ENCODE measurements at regions not wholly inside any gene's neighbourhood (a gene's known extent, or its start where the extent isn't known, plus 50 kb on each side); places are given as distances from the start of the nearest gene placed in this dataset.

DNA sequence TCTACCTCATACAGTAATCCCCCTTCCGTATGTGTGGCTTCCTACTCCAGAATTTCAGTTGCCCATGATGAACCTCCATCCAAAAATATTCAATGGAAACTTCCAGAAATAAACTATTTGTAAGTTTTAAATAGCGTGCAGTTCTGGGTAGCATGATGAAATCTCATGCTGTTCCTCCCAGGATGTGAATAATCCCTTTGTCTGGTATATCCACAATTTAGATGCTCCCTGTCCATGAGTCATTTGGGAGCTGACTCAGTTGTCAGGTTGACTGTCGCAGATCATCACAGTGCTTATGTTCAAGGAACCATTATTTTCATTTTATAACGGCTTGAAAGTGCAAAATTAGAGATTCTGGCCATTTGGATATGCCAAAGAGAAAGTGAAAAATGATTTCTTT is 290.1 kb upstream of the CDH9 start:
- H3K27ac Mint-ChIP-seq (ENCODE audit: low read depth), result no peak overlapping the region
- no peaks in the 10 kb centered on the region for H3K27me3 Mint-ChIP-seq
- H3K9me3 Mint-ChIP-seq, result peaks cover 18% of the 10 kb centered on the region
- no peaks in the 10 kb centered on the region for H3K4me1 Mint-ChIP-seq
- no peak for DNase-seq (ENCODE audit: low spot score in 2 of 2)
- peaks cover 2% of the 10 kb centered on the region for H3K36me3 Mint-ChIP-seq (ENCODE audit: insufficient read depth)
- no peak for ATAC-seq (replicated peaks; ENCODE audit: extremely low read depth, poor library complexity, severe bottlenecking)
- H3K4me3 Mint-ChIP-seq, result no peak overlapping the region

DNA sequence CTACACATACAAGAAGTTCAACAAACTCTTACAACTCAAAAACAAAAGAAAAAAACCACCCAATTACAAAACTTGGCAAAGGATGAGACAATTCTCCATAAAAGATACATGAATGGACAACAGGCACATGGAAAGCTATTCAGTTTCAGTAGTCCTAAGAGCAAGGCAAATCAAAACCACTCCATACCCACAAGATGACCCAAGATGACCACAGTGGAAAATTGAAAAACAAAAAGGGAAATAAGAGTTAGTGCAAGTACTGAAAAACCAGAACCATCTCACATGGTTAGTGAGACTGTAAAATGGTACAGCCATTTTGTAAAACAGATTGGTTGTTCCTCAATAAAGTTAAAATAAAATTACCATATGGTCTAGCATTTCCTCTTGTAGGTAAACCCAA is 287.1 kb upstream of the CDH9 start:
- no peak overlapping the region for H3K4me3 Mint-ChIP-seq
- ATAC-seq (replicated peaks; ENCODE audit: extremely low read depth, poor library complexity, severe bottlenecking) (no peak), DNase-seq (ENCODE audit: low spot score in 2 of 2) (no peak)
- H3K27ac Mint-ChIP-seq (ENCODE audit: low read depth), result no peak overlapping the region
- peaks cover 21% of the 10 kb centered on the region for H3K9me3 Mint-ChIP-seq
- no peaks in the 10 kb centered on the region for H3K27me3 Mint-ChIP-seq
- no peaks in the 10 kb centered on the region for H3K4me1 Mint-ChIP-seq
- peaks cover 2% of the 10 kb centered on the region for H3K36me3 Mint-ChIP-seq (ENCODE audit: insufficient read depth)

DNA sequence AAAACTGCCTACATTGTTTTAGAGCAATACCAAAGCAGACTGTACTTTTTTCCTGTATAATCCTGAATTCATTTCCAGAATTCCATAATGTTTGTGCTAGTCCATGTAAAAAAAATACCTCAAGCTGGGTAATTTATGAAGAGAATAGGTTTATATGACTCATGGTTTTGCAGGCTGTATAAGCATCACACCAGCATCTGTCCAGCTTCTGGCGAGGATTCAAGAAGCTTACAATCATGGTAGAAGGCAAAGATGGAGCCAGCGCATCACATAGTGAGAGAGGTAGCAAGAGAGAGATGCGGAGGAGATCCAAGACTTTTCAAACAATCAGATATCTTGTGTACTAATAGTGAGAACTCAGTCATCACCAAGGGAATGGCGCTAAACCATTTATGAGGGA is 280.3 kb upstream of the CDH9 start:
- H3K4me3 Mint-ChIP-seq, result no peak overlapping the region
- no peak for ATAC-seq (replicated peaks; ENCODE audit: extremely low read depth, poor library complexity, severe bottlenecking)
- DNase-seq (ENCODE audit: low spot score in 2 of 2), result no peak
- H3K9me3 Mint-ChIP-seq, result peaks cover 17% of the 10 kb centered on the region
- no peak overlapping the region for H3K27ac Mint-ChIP-seq (ENCODE audit: low read depth)
- no peaks in the 10 kb centered on the region for H3K27me3 Mint-ChIP-seq
- H3K36me3 Mint-ChIP-seq (ENCODE audit: insufficient read depth), result no peaks in the 10 kb centered on the region
- no peaks in the 10 kb centered on the region for H3K4me1 Mint-ChIP-seq

DNA sequence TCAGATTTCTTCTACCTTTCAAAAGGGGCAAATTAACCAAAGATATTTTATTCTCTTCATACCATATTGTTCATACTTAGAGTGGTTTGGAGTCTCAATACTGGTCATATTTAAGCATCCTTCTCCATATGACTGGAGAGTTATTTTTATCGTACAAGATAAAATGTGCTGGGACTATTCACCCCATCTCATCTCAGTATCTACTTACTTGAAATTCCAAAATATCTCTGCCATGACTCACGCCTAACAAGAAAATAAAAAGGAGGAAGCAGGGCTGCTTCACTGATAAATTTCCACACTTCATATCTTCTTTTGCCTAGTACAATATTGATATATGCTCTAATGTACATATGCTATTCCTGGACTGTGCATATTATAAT is 277.9 kb upstream of the CDH9 start:
- H3K36me3 Mint-ChIP-seq (ENCODE audit: insufficient read depth), result no peaks in the 10 kb centered on the region
- H3K4me3 Mint-ChIP-seq, result no peak overlapping the region
- no peak overlapping the region for H3K27ac Mint-ChIP-seq (ENCODE audit: low read depth)
- ATAC-seq (replicated peaks; ENCODE audit: extremely low read depth, poor library complexity, severe bottlenecking), result no peak
- H3K27me3 Mint-ChIP-seq, result no peaks in the 10 kb centered on the region
- peaks cover 19% of the 10 kb centered on the region for H3K9me3 Mint-ChIP-seq
- H3K4me1 Mint-ChIP-seq, result no peaks in the 10 kb centered on the region
- DNase-seq (ENCODE audit: low spot score in 2 of 2), result no peak

DNA sequence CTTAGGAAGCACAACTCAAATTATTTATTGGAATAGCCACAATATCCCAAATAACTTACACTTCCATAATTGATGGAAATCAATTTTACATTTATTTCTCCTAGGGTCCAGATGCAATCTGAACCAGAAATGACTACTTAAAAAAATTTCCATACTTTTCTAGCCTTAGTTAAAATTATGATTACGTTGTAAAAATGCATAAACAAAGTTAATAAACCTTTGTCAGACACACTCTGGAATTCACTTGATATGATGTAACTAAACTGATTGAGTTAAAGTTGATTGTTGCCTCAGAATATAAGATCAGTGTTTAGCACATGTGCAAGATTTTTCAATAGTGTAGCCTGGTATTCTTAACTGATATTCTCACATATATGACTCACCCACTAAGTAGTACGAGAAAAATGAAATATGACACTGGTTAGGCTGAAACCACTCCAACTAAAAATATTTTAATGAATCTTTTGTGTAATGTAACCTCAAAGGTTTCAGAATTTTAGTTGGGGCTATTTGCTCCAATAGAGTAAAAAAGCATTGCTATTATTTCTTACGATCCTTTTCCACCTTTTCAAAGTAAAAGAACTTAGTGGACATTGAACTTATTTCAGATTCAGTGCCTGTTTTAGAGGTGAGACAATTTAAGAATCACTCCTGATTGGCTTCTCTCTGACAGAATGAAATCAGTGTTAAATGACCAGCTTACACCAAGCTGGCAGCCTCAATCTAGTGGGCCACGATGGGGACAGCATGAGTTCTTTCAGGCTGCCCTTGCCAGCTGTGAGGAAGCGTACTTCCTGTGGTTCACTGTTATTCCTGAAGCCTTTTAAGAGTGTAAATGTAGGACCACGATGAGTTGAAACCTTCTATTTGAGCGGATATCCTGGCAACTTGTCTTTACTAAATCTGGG is 277.2 kb upstream of the CDH9 start:
- Mint-ChIP-seq H3K9me3 (peaks cover 18% of the 10 kb centered on the region), H3K27ac (ENCODE audit: low read depth) (no peak overlapping the region), H3K36me3 (ENCODE audit: insufficient read depth) (no peaks in the 10 kb centered on the region), H3K27me3 (no peaks in the 10 kb centered on the region), H3K4me1 (no peaks in the 10 kb centered on the region), H3K4me3 (no peak overlapping the region)
- DNase-seq (ENCODE audit: low spot score in 2 of 2) (no peak), ATAC-seq (replicated peaks; ENCODE audit: extremely low read depth, poor library complexity, severe bottlenecking) (no peak)

DNA sequence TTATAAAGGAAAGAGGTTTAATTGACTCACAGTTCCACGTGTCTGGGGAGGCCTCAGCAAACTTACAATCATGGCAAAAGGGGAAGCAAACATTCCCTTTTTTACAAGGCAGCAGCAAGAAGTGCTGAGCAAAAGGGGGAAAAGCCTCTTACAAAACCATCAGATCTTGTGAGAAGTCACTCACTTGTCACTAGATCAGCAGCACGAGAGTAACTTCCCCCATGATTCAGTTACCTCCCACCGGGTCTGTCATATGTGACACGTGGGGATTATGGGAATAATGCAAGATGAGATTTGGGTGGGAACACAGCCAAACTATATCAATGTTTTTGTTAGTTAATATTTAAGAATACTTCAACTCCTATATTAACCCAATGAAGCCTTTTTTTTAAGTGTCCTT is 275.2 kb upstream of the CDH9 start:
- Mint-ChIP-seq H3K4me1 (no peaks in the 10 kb centered on the region), H3K4me3 (no peak overlapping the region), H3K9me3 (peaks cover 10% of the 10 kb centered on the region), H3K27ac (ENCODE audit: low read depth) (no peak overlapping the region), H3K36me3 (ENCODE audit: insufficient read depth) (no peaks in the 10 kb centered on the region), H3K27me3 (no peaks in the 10 kb centered on the region)
- DNase-seq (ENCODE audit: low spot score in 2 of 2) (no peak), ATAC-seq (replicated peaks; ENCODE audit: extremely low read depth, poor library complexity, severe bottlenecking) (no peak)

DNA sequence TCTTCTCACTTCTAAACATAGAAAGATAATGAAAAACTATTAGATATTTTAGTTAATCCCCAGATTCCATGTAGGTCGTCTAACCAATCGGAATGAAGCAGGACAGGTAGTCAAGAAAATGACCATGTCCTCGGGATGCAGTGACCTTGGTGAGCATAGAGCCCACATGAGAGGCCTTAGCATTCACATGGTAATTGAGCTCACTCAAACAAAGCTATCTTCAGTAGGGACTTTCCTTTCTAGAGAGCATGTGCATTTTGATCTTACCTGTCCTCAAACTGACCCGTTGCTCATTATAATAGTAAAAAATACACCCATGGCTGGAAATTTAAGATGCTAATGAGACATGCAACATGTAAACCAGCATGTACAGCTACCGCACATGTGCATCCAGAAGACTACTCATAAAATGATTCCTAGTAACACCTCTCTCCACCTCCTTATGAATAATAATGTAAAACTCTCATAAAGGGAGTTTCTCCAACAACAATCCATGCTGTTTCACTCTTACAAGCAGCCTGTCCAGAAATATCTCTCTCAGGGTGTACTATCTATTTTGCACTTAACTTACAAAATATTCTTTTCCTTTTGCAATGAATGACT is 274.0 kb upstream of the CDH9 start:
- peaks cover 14% of the 10 kb centered on the region for H3K9me3 Mint-ChIP-seq
- no peaks in the 10 kb centered on the region for H3K27me3 Mint-ChIP-seq

DNA sequence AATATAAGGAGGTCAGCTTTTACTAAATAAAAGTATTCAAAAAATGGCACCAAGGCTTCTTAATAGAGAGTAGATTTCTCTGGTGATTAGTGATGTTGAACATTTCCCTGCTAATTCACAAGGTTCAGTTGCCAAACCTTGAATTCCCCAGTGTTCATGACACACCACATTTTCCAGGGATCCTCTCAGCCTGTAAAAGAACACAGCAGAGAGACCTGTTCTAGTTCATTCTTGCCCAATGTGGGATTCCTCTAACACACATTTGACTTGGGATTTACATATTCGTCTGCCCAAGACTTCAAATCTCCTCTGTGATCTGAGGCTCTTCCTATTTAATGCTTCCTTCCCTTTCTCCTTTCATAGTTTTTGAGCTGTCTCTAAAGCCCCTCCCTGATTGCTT is 273.2 kb upstream of the CDH9 start:
- no peak for ATAC-seq (replicated peaks; ENCODE audit: extremely low read depth, poor library complexity, severe bottlenecking)
- Mint-ChIP-seq H3K27ac (ENCODE audit: low read depth) (no peak overlapping the region), H3K4me3 (no peak overlapping the region), H3K4me1 (no peaks in the 10 kb centered on the region), H3K36me3 (ENCODE audit: insufficient read depth) (no peaks in the 10 kb centered on the region), H3K9me3 (peaks cover 20% of the 10 kb centered on the region), H3K27me3 (no peaks in the 10 kb centered on the region)
- no peak for DNase-seq (ENCODE audit: low spot score in 2 of 2)

More for the DNA sequence above, 274.0 kb upstream of the CDH9 start:
- ATAC-seq (replicated peaks; ENCODE audit: extremely low read depth, poor library complexity, severe bottlenecking), result no peak
- DNase-seq (ENCODE audit: low spot score in 2 of 2), result no peak
- Mint-ChIP-seq H3K36me3 (ENCODE audit: insufficient read depth) (no peaks in the 10 kb centered on the region), H3K4me1 (no peaks in the 10 kb centered on the region), H3K27ac (ENCODE audit: low read depth) (no peak overlapping the region), H3K4me3 (no peak overlapping the region)

DNA sequence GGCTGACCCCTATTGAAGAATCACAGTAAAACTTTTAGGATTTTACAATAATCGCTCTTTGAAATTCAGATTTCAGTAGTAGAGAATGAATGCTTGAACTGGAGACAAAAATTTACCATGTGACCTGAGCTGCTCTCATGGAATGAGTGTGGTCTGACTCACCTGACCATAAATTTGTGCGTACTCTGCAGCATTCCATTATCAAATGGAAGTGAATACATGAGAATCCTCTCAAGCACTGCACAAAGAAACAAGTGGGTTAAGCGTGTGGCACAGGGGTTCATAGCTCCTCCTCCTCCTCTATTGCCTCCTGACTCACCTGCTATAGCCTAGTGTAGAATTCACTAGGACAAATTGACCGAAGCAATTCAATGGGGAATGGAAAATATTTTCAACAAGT is 269.8 kb upstream of the CDH9 start:
- H3K4me3 Mint-ChIP-seq, result no peak overlapping the region
- H3K27ac Mint-ChIP-seq (ENCODE audit: low read depth), result no peak overlapping the region
- no peak for ATAC-seq (replicated peaks; ENCODE audit: extremely low read depth, poor library complexity, severe bottlenecking)
- H3K27me3 Mint-ChIP-seq, result no peaks in the 10 kb centered on the region
- no peaks in the 10 kb centered on the region for H3K4me1 Mint-ChIP-seq
- H3K36me3 Mint-ChIP-seq (ENCODE audit: insufficient read depth), result no peaks in the 10 kb centered on the region
- H3K9me3 Mint-ChIP-seq, result peaks cover 20% of the 10 kb centered on the region
- no peak for DNase-seq (ENCODE audit: low spot score in 2 of 2)

DNA sequence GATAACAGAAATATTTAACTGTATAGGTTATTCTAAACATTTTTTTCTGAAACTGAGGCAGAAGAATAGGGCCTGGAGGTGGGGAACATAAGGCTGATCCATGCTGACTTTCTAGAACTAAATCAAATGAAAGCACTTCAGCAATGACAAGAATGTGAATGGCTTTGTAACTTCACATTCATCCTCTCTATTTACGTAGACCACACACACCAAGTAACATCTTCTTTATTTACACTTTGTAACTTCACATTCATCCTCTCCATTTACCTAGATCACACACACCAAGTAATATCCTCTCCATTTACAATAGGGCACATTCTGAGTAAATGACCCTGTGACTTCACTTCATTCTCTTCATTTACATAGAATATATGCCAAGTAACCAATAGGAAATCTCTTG is 251.8 kb upstream of the CDH9 start:
- H3K4me1 Mint-ChIP-seq, result no peaks in the 10 kb centered on the region
- H3K9me3 Mint-ChIP-seq, result peaks cover 28% of the 10 kb centered on the region
- H3K27me3 Mint-ChIP-seq, result no peaks in the 10 kb centered on the region
- H3K4me3 Mint-ChIP-seq, result no peak overlapping the region
- no peak for ATAC-seq (replicated peaks; ENCODE audit: extremely low read depth, poor library complexity, severe bottlenecking)
- DNase-seq (ENCODE audit: low spot score in 2 of 2), result no peak
- no peaks in the 10 kb centered on the region for H3K36me3 Mint-ChIP-seq (ENCODE audit: insufficient read depth)
- no peak overlapping the region for H3K27ac Mint-ChIP-seq (ENCODE audit: low read depth)

DNA sequence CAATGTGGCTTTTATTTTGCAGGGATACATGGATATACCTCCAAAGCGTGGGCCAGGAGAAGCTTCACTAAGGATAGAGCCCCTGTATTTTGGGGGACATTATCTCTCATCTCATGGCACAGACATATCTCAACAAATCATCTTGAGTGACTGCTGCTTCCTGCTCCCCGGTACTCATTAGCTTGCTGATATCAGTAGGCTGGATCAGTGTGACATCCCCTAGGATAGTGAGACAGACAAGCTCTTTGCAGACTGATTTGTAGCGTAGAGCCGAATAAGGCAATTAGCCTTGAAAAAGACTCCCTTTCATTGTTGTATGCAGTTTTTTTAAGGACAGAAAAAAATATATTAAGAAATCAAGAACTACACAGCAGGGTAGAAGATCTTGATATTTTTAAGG is 237.7 kb upstream of the CDH9 start:
- no peak for DNase-seq (ENCODE audit: low spot score in 2 of 2)
- no peak overlapping the region for H3K27ac Mint-ChIP-seq (ENCODE audit: low read depth)
- H3K9me3 Mint-ChIP-seq, result peaks cover 15% of the 10 kb centered on the region
- no peaks in the 10 kb centered on the region for H3K27me3 Mint-ChIP-seq
- ATAC-seq (replicated peaks; ENCODE audit: extremely low read depth, poor library complexity, severe bottlenecking), result no peak
- no peaks in the 10 kb centered on the region for H3K36me3 Mint-ChIP-seq (ENCODE audit: insufficient read depth)
- no peaks in the 10 kb centered on the region for H3K4me1 Mint-ChIP-seq
- H3K4me3 Mint-ChIP-seq, result no peak overlapping the region

DNA sequence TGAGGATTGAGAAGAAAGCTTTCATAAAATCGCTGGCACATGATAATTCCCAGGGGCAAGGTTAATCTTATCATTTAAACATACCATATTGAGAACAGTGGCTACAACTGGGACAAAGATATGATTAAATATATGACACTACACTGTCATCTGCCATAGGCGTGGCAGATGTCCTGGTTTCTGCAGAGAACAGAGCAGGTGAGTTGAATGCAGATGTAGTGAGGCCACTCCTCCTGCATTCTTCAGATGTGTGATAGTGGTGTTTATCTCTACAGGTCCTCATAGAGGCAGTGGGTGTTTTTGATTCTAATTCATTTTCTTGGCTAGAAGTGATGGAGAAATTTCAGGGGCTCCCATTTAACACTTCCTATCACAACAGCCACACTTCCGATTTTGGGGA is 237.0 kb upstream of the CDH9 start:
- Mint-ChIP-seq H3K4me3 (no peak overlapping the region), H3K27me3 (no peaks in the 10 kb centered on the region), H3K36me3 (ENCODE audit: insufficient read depth) (no peaks in the 10 kb centered on the region), H3K9me3 (peaks cover 12% of the 10 kb centered on the region), H3K4me1 (no peaks in the 10 kb centered on the region), H3K27ac (ENCODE audit: low read depth) (no peak overlapping the region)
- ATAC-seq (replicated peaks; ENCODE audit: extremely low read depth, poor library complexity, severe bottlenecking) (no peak), DNase-seq (ENCODE audit: low spot score in 2 of 2) (no peak)

DNA sequence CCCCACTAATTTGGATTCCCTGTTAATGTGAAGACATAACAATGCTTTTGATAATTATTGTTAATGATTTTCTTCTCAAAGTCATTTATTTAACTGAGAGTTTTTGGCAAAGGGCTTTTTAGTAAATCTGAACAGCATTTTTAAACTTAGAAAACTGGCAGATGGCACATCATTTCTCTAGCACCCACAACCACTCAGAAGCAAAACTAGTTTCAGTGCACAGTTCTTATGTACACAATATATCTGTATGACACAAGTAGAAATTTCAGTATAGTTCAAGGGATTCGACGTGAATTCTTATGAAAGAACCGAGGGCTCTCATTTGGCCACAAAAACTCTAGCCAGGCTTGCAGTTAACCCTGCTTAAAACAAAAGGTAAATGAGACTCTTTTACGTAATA is 231.4 kb upstream of the CDH9 start:
- Mint-ChIP-seq H3K27me3 (no peaks in the 10 kb centered on the region), H3K27ac (ENCODE audit: low read depth) (no peak overlapping the region), H3K4me3 (no peak overlapping the region), H3K4me1 (no peaks in the 10 kb centered on the region), H3K36me3 (ENCODE audit: insufficient read depth) (no peaks in the 10 kb centered on the region), H3K9me3 (peaks cover 10% of the 10 kb centered on the region)
- DNase-seq (ENCODE audit: low spot score in 2 of 2) (no peak), ATAC-seq (replicated peaks; ENCODE audit: extremely low read depth, poor library complexity, severe bottlenecking) (no peak)
